SU-DHL-6 (cell line): ENCODE measurements at regions not wholly inside any gene's neighbourhood (a gene's known extent, or its start where the extent isn't known, plus 50 kb on each side); places are given as distances from the start of the nearest gene placed in this dataset.

ENCODE experiments used
- CTCF ChIP-seq: fragments of 200-600 bp; sonication (generic); IDR thresholded peaks from one replicate; pipeline ENCODE4 v1.5.1; 2017; ENCODE audit warnings: antibody characterized with exemption, mild to moderate bottlenecking, low read length, moderate library complexity; ENCODE audit not compliant: insufficient read depth, poor library complexity, severe bottlenecking
- EZH2phosphoT487 ChIP-seq: fragments of 200-600 bp; sonication (generic), shearing (Covaris generic); conservative IDR thresholded peaks from 2 replicates; pipeline ENCODE4 v1.6.1; 2018; ENCODE audit warnings: mild to moderate bottlenecking, antibody characterized with exemption, low read length, moderate library complexity, mixed read lengths

GRCh38 chr2:220660277-220661145 is 911.6 kb downstream of the EPHA4 start:
- no peak for TF ChIP-seq CTCF
- no peak for TF ChIP-seq EZH2phosphoT487
